GM21528 (cell line): ENCODE measurements at regions not wholly inside any gene's neighbourhood (a gene's known extent, or its start where the extent isn't known, plus 50 kb on each side); places are given as distances from the start of the nearest gene placed in this dataset.

Source experiments
- ATAC-seq: cut with Tn5 transposase; IDR thresholded peaks from one replicate; pipeline ENCODE4 v1.9.1; 2021; ENCODE audit warnings: mild to moderate bottlenecking, moderate library complexity; ENCODE audit not compliant: unreplicated experiment, low FRiP score

- no peak for ATAC-seq
These were observed 188.1 kb upstream of the BMP2 start for GRCh38 chr20:6579417-6579816.

GRCh38 chr20:6577451-6577850 is 190.0 kb upstream of the BMP2 start:
- ATAC-seq = no peak

DNA sequence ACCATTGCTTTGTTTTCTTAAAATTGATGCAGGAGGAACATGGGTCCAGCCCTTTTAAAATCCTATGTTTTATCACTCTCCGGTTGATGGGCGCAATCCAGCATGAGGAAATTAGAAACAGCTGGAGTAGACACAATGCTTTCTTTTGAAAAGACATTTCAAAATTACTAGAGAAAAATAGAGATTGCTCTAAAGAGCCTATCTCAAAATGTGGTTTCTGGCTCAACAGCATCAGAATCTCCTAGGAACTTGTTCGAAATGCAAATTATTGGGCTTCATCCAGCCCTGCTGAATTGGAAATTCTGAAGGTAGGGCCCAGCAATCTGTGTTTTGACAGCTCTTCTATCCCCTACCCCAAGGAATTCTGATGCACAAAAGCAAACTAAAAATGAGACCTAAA is 190.8 kb upstream of the BMP2 start:
- ATAC-seq = no peak

- ATAC-seq = no peak
These were observed 191.5 kb upstream of the BMP2 start for GRCh38 chr20:6575912-6576401.

- no peak for ATAC-seq
These were observed 200.7 kb upstream of the BMP2 start for GRCh38 chr20:6566821-6567220.

DNA sequence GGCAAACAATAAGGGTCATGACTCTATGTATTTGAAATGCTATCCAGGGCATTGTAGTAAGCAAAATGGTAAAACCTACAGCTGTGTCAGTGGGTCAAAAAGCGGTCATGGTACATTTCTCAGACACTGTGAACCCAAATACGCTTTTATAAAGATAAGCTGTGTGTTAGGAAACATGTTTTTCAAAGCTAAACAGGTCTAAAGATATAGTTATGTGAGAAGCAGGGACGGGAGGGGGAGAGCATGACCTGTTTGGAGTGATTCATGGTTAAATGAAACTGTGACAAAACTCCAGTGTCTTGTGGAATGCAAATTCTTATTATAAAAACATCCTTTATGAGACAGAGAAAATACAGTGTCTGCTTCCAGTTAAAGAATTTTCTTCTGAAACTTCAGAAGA is 205.4 kb upstream of the BMP2 start:
- no peak for ATAC-seq

GRCh38 chr20:6560978-6561377 is 206.5 kb upstream of the BMP2 start:
- no peak for ATAC-seq

DNA sequence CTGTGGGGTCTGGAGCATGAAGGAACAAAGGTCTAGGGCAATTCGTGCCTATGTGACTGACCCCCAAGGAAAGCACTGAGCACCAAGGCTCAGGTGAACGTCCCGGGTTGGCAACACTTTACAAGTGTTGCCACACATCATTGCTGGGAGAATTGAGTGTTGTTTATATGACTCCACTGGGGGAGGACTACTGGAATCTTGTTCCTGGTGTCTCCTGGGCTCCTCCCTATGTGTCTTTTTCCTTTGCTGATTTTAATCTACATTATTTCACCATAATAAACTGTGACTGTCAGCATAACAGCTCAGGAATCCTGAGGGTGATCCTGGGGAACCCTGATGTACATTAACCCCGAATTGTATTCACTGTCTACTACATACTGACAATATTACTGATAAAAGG is 207.7 kb upstream of the BMP2 start:
- ATAC-seq = no peak

GRCh38 chr20:6558341-6558740 is 209.1 kb upstream of the BMP2 start:
- no peak for ATAC-seq

- no peak for ATAC-seq
These were observed 233.6 kb upstream of the BMP2 start for GRCh38 chr20:6533761-6534479.

DNA sequence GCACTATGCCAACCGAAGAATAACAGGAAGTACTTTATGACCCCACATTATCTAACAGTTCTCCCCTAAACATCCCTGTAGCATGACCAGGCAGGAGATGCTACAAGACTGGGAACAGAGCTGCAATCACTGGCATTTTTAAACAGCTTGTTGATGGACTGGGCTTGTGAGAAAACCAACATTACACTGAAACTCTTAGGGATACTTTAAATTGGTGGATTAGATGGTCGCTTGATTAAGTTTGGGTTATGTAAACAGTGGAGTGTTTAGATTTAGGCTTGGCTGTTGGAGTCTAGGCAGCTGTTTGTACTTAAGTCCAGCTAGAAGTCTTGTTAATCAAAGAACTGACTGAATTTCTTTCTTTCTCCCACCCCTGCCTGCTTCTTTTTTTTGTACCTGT is 234.1 kb upstream of the BMP2 start:
- ATAC-seq = no peak

DNA sequence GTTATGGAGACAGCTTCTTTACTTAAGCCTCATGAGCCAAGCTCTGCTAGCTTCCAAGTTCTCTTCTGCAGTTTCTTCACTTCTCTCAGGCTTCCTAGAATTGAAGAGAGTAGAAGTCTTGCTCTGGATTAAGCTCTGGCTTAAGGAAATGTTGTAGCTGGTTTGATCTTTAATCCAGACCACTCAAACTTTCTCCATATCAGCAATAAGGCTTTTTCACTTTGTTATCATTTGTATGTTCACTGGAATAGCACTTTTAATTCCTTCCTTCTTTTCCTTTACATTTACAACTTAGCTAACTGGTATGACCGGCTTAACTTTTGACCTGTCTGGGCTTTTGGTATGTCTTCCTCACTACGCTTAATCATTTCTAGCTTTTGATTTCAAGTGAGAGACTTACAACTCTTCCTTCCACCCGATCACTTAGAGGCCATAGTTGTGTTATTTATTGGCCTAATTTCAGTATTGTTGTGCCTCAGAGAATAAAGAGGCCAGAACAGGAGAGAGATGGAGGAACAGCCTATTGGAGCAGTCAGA is 236.6 kb upstream of the BMP2 start:
- ATAC-seq = no peak

DNA sequence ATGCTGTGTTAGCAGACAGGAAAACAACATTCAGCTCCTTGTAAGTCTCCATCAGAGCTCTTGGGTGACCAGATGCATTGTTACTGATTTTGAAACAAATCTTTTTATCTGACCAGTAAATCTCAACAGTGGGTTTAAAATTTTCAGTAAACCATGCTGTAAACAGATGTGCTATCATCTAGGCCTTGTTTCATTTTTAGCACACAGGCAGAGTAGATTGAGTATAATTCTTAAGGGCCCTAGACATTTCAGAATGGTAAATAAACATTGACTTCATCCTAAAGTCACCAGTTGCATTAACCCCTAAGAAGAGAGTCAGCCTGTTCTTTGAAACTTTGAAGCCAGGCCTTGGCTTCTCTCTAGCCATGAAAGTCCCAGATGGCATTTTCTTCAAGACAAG is 237.2 kb upstream of the BMP2 start:
- no peak for ATAC-seq

DNA sequence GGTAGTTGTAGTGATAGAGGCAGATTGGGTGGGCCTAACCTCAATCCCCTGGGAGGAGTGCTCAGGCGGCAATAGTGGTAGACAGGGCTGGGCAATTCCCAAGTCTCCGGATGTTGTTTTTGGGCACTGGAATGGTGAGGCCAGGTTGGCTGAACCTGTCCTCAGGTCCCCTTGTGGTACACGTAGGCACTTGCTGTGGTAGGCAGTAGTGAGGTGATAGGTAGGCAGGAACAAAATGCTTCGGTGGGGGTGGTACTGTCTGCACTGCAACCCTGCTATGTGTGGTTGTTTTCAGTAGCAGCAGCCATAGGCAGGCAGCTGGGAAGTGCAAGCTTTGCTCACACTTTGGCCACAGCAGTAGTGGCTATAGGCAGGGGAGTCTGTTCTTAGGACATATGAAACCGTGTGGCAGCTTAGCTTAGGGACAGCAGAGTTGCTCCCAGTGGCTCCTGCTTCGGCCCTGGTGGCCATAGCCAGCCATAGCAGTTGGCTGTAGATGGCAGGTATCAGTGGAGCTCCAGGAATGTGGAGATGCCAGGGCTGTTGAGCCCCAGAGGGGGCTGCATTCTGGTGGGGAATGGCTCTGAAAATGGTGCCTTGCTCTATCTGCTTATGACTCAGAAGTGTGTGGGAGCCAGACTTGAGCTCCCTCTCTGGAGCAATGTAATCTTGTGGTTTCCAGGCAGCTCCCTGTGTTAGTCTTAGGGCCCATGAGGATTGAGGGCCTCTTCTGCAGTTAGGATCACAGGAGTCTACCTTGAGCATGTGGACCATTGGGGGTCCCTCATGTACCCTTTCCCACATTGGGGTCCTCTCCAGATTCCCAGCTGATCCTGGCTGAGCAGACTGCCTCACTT is 241.8 kb upstream of the BMP2 start:
- no peak for ATAC-seq

- no peak for ATAC-seq
These were observed 243.2 kb upstream of the BMP2 start for GRCh38 chr20:6524305-6524704.

GRCh38 chr20:6519556-6519955 is 247.9 kb upstream of the BMP2 start:
- no peak for ATAC-seq

DNA sequence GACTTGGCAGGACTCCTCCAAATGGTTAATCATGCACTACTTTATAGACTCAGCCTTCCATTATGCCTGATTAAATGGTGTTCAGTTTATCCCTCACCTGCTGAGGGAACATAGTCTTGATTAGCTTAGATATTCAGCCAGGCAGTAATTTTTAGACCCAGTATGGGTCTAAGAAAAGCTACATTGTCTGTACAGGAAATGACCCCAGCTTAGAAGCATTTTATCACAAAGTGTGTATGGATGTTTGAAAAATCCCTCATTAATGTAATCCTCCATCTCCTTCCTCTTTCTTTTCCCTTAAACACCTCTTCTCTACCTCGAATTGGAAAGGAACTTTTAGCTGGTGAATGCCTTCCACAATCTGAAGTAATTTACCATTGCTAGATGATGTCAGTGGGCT is 252.2 kb upstream of the BMP2 start:
- no peak for ATAC-seq

DNA sequence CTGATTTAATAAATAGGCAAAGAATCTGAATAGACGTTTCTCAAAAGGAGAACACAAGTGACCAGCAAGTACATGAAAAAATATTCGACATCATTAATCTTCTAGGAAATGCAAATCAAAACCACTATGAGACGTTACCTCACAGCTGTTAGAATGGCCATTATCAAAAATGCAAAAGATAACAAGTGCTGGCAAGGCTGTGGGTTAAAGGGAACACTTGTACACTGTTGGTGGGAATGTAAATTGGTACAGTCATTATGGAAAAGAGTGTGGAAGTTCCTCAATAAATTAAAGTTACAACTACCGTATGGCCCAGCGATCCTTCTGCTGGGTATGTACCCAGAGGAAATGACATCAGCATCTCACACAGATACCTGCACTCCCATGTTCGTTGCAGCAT is 253.9 kb upstream of the BMP2 start:
- ATAC-seq = no peak

DNA sequence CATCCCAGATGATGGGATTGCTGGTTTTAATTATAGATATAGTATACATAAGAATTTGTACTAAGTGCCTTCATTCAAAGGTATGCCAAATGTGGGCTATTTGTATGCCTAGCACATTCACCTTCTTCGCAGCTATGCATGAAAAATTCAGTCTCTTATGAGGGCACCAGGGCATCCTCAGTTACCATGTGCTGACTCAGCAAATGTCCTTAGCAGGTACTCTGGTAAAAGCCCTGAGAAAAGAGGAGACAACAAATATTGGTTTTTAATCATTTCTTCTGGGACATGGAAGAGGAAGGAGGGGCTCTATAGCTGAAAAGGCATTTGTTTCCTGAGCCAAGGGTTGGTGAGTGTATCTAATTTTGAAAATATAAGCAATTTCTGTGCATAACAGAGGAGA is 258.1 kb upstream of the BMP2 start:
- ATAC-seq = no peak

GRCh38 chr20:6506906-6507305 is 260.6 kb upstream of the BMP2 start:
- ATAC-seq = no peak

DNA sequence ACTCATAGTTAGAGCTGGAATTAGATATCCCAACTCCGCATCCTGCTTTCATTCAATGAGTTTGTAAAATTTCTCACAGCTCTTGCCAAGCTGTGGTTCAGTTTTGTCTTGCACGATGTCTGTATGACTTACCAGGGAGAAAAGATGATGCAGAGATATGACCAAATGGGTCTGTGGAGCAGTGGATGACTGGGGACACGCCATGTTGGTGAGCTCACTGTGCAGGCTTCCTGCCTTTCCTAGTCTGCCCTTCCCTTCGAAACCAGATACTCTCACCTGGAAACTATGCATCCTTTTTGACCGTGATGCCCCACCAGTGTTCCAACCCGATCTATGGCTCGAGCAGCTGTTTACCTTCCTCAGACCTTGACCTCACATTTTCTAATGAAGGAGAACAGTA is 262.7 kb upstream of the BMP2 start:
- ATAC-seq = no peak

DNA sequence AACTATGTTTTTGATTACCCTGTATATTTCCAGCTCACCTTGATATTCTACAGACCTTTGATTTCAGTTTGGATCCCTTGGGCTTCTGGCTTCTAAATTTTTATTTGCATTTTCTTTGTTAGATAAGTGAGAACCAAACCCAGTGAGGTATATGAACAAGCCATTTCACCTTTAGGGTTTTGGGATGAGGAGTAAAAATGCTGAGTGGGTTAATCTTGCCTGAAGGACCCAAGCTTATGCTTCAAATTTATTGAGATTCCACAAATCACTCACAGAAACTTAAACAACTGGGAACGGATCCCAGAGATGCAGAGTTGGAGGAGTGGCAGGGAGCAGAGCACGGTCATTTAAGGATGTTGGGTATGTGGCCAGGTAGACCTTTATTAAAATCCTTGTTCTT is 263.3 kb upstream of the BMP2 start:
- ATAC-seq = no peak
